HepG2 (cell line): ENCODE measurements at regions not wholly inside any gene's neighbourhood (a gene's known extent, or its start where the extent isn't known, plus 50 kb on each side); places are given as distances from the start of the nearest gene placed in this dataset.

ENCODE experiments used
- ZNF484 ChIP-seq: sonication (generic); formaldehyde crosslinking; IDR thresholded peaks from 2 replicates; pipeline ENCODE4 v1.5.1; 2020; ENCODE audit warnings: mild to moderate bottlenecking, low read depth, missing genetic modification reagents, borderline replicate concordance
- TF ChIP-seq, protein P1 (sequence below): sonication (generic); formaldehyde crosslinking; IDR thresholded peaks from 2 replicates; pipeline ENCODE4 v1.8.1; 2023; ENCODE audit warnings: missing genetic modification reagents, mild to moderate bottlenecking, borderline replicate concordance
- TF ChIP-seq, protein P2 (sequence below): sonication (generic); formaldehyde crosslinking; IDR thresholded peaks from 2 replicates; pipeline ENCODE4 v1.8.0; 2022; ENCODE audit warnings: mild to moderate bottlenecking, missing genetic modification reagents, borderline replicate concordance
- TF ChIP-seq, protein P3 (sequence below): sonication (generic); formaldehyde crosslinking; IDR thresholded peaks from 2 replicates; pipeline ENCODE4 v1.5.1; 2020; ENCODE audit warnings: missing genetic modification reagents, mild to moderate bottlenecking, borderline replicate concordance
- TF ChIP-seq, protein P4 (sequence below): sonication (generic); formaldehyde crosslinking; IDR thresholded peaks from 2 replicates; pipeline ENCODE4 v1.4.0; 2020; ENCODE audit warnings: mild to moderate bottlenecking, missing genetic modification reagents
- TF ChIP-seq, protein P5 (sequence below): sonication (generic); formaldehyde crosslinking; IDR thresholded peaks from 2 replicates; pipeline ENCODE4 v1.8.1; 2023; ENCODE audit warnings: mild to moderate bottlenecking, missing genetic modification reagents, borderline replicate concordance
- TF ChIP-seq, protein P6 (sequence below): sonication (generic); formaldehyde crosslinking; IDR thresholded peaks from 2 replicates; pipeline ENCODE4 v1.4.0; 2020; ENCODE audit warnings: mild to moderate bottlenecking, missing genetic modification reagents, borderline replicate concordance

DNA sequence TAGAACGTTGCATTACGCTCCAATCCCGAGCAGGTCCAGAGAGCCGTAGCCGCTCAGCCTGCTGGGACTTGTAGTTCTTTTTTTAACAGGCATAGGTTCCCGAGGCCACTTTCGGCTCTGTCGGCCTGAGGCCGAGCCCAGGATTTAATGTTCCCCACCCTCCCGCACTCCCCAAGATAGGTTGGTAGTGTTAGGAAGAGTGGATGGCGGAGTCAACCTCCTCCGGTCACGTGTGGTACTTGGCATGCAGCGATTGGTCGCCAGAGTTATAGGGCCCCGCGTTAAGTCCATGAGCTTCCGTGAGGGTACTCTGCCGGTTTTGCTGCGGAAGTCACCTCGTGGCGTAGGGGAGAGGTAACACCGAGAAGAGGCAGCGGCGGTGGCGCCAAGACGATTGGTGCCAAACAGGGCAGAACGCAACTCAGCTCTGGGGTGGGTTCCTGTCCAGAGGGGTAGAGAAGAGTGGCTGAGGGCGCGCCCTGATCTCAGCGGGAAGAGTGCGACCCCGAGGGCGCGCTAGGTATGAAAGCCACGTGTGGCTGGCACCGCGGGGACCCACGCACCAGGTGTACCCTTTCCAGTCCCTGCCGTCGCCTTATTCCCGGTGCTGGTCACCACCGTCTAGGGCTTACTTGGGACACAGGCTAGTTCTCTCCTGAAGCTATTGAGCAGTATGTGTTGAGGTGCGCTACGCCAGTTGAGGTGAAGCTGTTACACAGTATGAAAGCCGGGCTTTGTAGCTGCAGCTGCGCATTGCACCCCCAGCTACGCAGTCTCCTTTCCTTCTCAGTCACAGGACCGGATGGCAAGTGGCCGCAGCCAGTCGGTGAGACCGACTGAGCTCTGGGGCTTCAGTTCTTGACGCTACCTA is 177.2 kb downstream of the KDM5D start (continued):
- TF ChIP-seq, protein P1, sequence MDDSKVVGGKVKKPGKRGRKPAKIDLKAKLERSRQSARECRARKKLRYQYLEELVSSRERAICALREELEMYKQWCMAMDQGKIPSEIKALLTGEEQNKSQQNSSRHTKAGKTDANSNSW, result peak; percentile 32; the same call in 1 of the 2 replicates
- TF ChIP-seq, protein P2, sequence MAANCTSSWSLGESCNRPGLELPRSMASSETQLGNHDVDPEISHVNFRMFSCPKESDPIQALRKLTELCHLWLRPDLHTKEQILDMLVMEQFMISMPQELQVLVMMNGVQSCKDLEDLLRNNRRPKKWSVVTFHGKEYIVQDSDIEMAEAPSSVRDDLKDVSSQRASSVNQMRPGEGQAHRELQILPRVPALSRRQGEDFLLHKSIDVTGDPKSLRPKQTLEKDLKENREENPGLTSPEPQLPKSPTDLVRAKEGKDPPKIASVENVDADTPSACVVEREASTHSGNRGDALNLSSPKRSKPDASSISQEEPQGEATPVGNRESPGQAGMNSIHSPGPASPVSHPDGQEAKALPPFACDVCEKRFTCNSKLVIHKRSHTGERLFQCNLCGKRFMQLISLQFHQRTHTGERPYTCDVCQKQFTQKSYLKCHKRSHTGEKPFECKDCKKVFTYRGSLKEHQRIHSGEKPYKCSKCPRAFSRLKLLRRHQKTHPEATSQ (CRISPR knock-in tag), result no peak
- TF ChIP-seq, protein P3, sequence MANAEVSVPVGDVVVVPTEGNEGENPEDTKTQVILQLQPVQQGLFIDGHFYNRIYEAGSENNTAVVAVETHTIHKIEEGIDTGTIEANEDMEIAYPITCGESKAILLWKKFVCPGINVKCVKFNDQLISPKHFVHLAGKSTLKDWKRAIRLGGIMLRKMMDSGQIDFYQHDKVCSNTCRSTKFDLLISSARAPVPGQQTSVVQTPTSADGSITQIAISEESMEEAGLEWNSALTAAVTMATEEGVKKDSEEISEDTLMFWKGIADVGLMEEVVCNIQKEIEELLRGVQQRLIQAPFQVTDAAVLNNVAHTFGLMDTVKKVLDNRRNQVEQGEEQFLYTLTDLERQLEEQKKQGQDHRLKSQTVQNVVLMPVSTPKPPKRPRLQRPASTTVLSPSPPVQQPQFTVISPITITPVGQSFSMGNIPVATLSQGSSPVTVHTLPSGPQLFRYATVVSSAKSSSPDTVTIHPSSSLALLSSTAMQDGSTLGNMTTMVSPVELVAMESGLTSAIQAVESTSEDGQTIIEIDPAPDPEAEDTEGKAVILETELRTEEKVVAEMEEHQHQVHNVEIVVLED (CRISPR knock-in tag), result peak; percentile 66; the same call in 1 of the 2 replicates
- TF ChIP-seq, protein P4, sequence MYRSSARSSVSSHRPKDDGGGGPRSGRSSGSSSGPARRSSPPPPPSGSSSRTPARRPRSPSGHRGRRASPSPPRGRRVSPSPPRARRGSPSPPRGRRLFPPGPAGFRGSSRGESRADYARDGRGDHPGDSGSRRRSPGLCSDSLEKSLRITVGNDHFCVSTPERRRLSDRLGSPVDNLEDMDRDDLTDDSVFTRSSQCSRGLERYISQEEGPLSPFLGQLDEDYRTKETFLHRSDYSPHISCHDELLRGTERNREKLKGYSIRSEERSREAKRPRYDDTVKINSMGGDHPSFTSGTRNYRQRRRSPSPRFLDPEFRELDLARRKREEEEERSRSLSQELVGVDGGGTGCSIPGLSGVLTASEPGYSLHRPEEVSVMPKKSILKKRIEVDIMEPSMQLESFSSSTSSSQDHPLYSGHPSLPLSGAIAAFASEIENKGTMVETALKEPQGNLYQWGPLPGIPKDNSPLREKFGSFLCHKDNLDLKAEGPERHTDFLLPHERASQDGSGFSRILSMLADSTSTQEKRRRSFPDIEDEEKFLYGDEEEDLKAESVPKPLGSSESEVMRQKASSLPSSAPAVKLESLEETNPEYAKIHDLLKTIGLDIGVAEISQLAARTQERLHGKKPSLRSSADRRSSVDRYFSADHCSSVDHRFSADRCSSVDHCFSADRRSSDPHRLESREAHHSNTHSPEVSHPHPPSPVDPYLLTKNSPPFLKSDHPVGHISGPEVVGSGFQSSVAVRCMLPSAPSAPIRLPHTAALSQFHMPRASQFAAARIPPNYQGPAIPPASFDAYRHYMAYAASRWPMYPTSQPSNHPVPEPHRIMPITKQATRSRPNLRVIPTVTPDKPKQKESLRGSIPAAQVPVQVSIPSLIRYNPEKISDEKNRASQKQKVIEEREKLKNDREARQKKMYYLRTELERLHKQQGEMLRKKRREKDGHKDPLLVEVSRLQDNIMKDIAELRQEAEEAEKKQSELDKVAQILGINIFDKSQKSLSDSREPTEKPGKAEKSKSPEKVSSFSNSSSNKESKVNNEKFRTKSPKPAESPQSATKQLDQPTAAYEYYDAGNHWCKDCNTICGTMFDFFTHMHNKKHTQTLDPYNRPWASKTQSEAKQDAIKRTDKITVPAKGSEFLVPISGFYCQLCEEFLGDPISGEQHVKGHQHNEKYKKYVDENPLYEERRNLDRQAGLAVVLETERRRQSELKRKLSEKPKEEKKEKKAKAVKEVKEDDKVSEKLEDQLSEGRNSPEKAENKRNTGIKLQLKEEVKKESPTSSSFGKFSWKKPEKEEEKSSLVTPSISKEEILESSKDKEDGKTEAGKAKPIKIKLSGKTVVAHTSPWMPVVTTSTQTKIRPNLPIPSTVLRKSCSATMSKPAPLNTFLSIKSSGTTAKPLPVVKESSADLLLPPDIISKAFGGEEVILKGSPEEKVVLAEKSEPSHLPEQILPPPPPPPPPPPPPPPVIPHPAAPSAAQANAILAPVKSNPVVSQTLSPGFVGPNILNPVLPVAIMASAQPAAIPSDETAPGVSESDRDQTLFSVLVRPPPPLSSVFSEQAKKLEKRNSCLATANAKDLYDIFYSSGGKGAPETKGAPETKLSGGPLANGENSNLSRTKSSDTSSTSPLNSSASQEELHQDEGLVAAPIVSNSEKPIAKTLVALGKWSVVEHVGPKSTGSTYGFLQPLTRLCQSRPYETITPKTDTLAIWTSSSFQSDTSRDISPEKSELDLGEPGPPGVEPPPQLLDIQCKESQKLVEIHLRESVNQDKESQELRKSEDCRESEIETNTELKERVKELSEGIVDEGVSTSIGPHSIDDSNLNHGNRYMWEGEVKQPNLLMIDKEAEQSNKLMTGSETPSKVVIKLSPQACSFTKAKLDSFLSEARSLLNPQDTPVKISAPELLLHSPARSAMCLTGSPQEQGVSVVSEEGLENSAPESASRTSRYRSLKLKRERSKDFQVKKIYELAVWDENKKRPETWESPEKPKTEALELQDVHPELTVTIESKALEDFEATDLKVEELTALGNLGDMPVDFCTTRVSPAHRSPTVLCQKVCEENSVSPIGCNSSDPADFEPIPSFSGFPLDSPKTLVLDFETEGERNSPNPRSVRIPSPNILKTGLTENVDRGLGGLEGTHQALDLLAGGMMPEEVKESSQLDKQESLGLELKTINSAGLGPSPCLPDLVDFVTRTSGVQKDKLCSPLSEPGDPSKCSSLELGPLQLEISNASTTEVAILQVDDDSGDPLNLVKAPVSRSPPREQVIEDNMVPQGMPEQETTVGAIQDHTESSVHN (CRISPR knock-in tag), result peak; percentile 59; the same call in 1 of the 2 replicates
- TF ChIP-seq, protein P5, sequence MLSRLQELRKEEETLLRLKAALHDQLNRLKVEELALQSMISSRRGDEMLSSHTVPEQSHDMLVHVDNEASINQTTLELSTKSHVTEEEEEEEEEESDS (CRISPR knock-in tag), result no peak
- TF ChIP-seq, protein P6, sequence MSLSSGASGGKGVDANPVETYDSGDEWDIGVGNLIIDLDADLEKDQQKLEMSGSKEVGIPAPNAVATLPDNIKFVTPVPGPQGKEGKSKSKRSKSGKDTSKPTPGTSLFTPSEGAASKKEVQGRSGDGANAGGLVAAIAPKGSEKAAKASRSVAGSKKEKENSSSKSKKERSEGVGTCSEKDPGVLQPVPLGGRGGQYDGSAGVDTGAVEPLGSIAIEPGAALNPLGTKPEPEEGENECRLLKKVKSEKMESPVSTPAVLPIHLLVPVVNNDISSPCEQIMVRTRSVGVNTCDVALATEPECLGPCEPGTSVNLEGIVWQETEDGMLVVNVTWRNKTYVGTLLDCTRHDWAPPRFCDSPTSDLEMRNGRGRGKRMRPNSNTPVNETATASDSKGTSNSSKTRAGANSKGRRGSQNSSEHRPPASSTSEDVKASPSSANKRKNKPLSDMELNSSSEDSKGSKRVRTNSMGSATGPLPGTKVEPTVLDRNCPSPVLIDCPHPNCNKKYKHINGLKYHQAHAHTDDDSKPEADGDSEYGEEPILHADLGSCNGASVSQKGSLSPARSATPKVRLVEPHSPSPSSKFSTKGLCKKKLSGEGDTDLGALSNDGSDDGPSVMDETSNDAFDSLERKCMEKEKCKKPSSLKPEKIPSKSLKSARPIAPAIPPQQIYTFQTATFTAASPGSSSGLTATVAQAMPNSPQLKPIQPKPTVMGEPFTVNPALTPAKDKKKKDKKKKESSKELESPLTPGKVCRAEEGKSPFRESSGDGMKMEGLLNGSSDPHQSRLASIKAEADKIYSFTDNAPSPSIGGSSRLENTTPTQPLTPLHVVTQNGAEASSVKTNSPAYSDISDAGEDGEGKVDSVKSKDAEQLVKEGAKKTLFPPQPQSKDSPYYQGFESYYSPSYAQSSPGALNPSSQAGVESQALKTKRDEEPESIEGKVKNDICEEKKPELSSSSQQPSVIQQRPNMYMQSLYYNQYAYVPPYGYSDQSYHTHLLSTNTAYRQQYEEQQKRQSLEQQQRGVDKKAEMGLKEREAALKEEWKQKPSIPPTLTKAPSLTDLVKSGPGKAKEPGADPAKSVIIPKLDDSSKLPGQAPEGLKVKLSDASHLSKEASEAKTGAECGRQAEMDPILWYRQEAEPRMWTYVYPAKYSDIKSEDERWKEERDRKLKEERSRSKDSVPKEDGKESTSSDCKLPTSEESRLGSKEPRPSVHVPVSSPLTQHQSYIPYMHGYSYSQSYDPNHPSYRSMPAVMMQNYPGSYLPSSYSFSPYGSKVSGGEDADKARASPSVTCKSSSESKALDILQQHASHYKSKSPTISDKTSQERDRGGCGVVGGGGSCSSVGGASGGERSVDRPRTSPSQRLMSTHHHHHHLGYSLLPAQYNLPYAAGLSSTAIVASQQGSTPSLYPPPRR, result no peak
- TF ChIP-seq ZNF484 (CRISPR knock-in tag), result no peak
